ENCODE measurements at regions not wholly inside any gene's neighbourhood (a gene's known extent, or its start where the extent isn't known, plus 50 kb on each side); places are given as distances from the start of the nearest gene placed in this dataset.

GRCh38 chr6:144548536-144548935 is 263.4 kb downstream of the UTRN start:
- H3K27ac ChIP-seq, result no peak overlapping the region
- no peak for TF ChIP-seq CTCF (conservative IDR thresholded peaks at IDR 0.05; ENCODE audit: low read depth, low read length)
- H2AFZ ChIP-seq (ENCODE audit: low read depth), result no peak overlapping the region
- no peak overlapping the region for H3K9ac ChIP-seq
- H4K20me1 ChIP-seq (ENCODE audit: insufficient read depth), result no peaks in the 10 kb centered on the region
- no peak overlapping the region for H3K4me2 ChIP-seq
- H3K36me3 ChIP-seq (ENCODE audit: insufficient read depth), result no peaks in the 10 kb centered on the region
- no peaks in the 10 kb centered on the region for H3K4me1 ChIP-seq (ENCODE audit: low read depth, poor library complexity, severe bottlenecking)
- H3K4me3 ChIP-seq (IDR thresholded peaks at IDR 0.05; ENCODE audit: insufficient read depth, low read depth, low read length), result no peak overlapping the region
- H3K79me2 ChIP-seq (ENCODE audit: insufficient read depth, low read depth), result no peaks in the 10 kb centered on the region
- no peaks in the 10 kb centered on the region for H3K27me3 ChIP-seq (ENCODE audit: insufficient read depth, low read depth)

- Histone ChIP-seq H3K79me2 (ENCODE audit: insufficient read depth, low read depth) (no peaks in the 10 kb centered on the region), H3K36me3 (ENCODE audit: insufficient read depth) (no peaks in the 10 kb centered on the region), H3K4me1 (ENCODE audit: low read depth, poor library complexity, severe bottlenecking) (no peaks in the 10 kb centered on the region), H4K20me1 (ENCODE audit: insufficient read depth) (no peaks in the 10 kb centered on the region), H3K27ac (no peak overlapping the region), H3K4me2 (no peak overlapping the region), H3K27me3 (ENCODE audit: insufficient read depth, low read depth) (no peaks in the 10 kb centered on the region), H3K9ac (no peak overlapping the region), H2AFZ (ENCODE audit: low read depth) (no peak overlapping the region; the same call in 1 of the 2 replicates), H3K4me3 (IDR thresholded peaks at IDR 0.05; ENCODE audit: insufficient read depth, low read depth, low read length) (no peak overlapping the region)
- no peak for TF ChIP-seq CTCF (conservative IDR thresholded peaks at IDR 0.05; ENCODE audit: low read depth, low read length)
These were observed 265.0 kb downstream of the UTRN start for GRCh38 chr6:144549837-144550747.

- no peaks in the 10 kb centered on the region for H3K79me2 ChIP-seq (ENCODE audit: insufficient read depth, low read depth)
- no peak overlapping the region for H3K27ac ChIP-seq
- H3K4me1 ChIP-seq (ENCODE audit: low read depth, poor library complexity, severe bottlenecking), result no peaks in the 10 kb centered on the region
- H3K4me2 ChIP-seq, result no peak overlapping the region
- H3K36me3 ChIP-seq (ENCODE audit: insufficient read depth), result no peaks in the 10 kb centered on the region
- H2AFZ ChIP-seq (ENCODE audit: low read depth), result no peak overlapping the region
- no peak overlapping the region for H3K9ac ChIP-seq
- H3K27me3 ChIP-seq (ENCODE audit: insufficient read depth, low read depth), result no peaks in the 10 kb centered on the region
- TF ChIP-seq CTCF (conservative IDR thresholded peaks at IDR 0.05; ENCODE audit: low read depth, low read length), result no peak
- H4K20me1 ChIP-seq (ENCODE audit: insufficient read depth), result no peaks in the 10 kb centered on the region
- no peak overlapping the region for H3K4me3 ChIP-seq (IDR thresholded peaks at IDR 0.05; ENCODE audit: insufficient read depth, low read depth, low read length)
These were observed 266.2 kb downstream of the UTRN start for GRCh38 chr6:144551339-144551738.

GRCh38 chr6:144555066-144555465 is 269.9 kb downstream of the UTRN start:
- Histone ChIP-seq H3K79me2 (ENCODE audit: insufficient read depth, low read depth) (no peaks in the 10 kb centered on the region), H3K4me1 (ENCODE audit: low read depth, poor library complexity, severe bottlenecking) (no peaks in the 10 kb centered on the region), H2AFZ (ENCODE audit: low read depth) (no peak overlapping the region), H3K27ac (no peak overlapping the region), H3K36me3 (ENCODE audit: insufficient read depth) (no peaks in the 10 kb centered on the region), H3K4me2 (no peak overlapping the region), H3K4me3 (IDR thresholded peaks at IDR 0.05; ENCODE audit: insufficient read depth, low read depth, low read length) (no peak overlapping the region), H3K27me3 (ENCODE audit: insufficient read depth, low read depth) (no peaks in the 10 kb centered on the region), H4K20me1 (ENCODE audit: insufficient read depth) (no peaks in the 10 kb centered on the region), H3K9ac (no peak overlapping the region)
- TF ChIP-seq CTCF (conservative IDR thresholded peaks at IDR 0.05; ENCODE audit: low read depth, low read length), result no peak

Data from KMS-11 (cell line).